Muscle layer of colon (tissue), 2 donors: ENCODE measurements at regions not wholly inside any gene's neighbourhood (a gene's known extent, or its start where the extent isn't known, plus 50 kb on each side); places are given as distances from the start of the nearest gene placed in this dataset.

Experiments
- H3K27ac ChIP-seq: one replicate; pipeline ENCODE4 v1.7.0; 2013; ENCODE audit warnings: low read depth, mild to moderate bottlenecking, low read length, moderate library complexity
- H3K27me3 ChIP-seq, 2 donors: one replicate each; pipeline ENCODE4 v1.7.0; 2013; ENCODE audit warnings: low read length in 2 of 2, mild to moderate bottlenecking in 2 of 2; ENCODE audit not compliant: insufficient read depth in 2 of 2, control insufficient read depth in 1 of 2
- H3K36me3 ChIP-seq: one replicate; pipeline ENCODE4 v1.7.0; 2013; ENCODE audit warnings: mild to moderate bottlenecking, low read length; ENCODE audit not compliant: insufficient read depth
- H3K4me1 ChIP-seq: one replicate; pipeline ENCODE4 v1.7.0; 2013; ENCODE audit warnings: mild to moderate bottlenecking, low read length; ENCODE audit not compliant: insufficient read depth
- H3K4me3 ChIP-seq, 2 donors: one replicate each; pipeline ENCODE4 v1.7.0; 2013; ENCODE audit warnings: low read length in 2 of 2, low read depth in 1 of 2, mild to moderate bottlenecking in 1 of 2, moderate library complexity in 1 of 2
- H3K9ac ChIP-seq: one replicate; pipeline ENCODE4 v1.7.0; 2013; ENCODE audit warnings: low read length
- H3K9me3 ChIP-seq: one replicate; pipeline ENCODE4 v1.7.0; 2013; ENCODE audit warnings: mild to moderate bottlenecking, low read length
- donor health status: abdominal sarcoma.
- donor health status: Adenocarcinoma of cecum.

GRCh38 chr21:15493646-15494045 lies 236.1 kb upstream of the USP25 start:
- no peaks in the 10 kb centered on the region for H3K4me1 ChIP-seq
- H3K36me3 ChIP-seq, result no peaks in the 10 kb centered on the region
- H3K27ac ChIP-seq, result no peak overlapping the region
- H3K9me3 ChIP-seq, result no peaks in the 10 kb centered on the region
- no peaks in the 10 kb centered on the region for H3K27me3 ChIP-seq
- H3K4me3 ChIP-seq, result no peak overlapping the region
- H3K9ac ChIP-seq, result no peak overlapping the region

- Histone ChIP-seq H3K9me3 (no peaks in the 10 kb centered on the region), H3K36me3 (no peaks in the 10 kb centered on the region), H3K9ac (no peak overlapping the region), H3K4me3 (no peak overlapping the region), H3K27ac (no peak overlapping the region), H3K27me3 (no peaks in the 10 kb centered on the region), H3K4me1 (no peaks in the 10 kb centered on the region)
These were observed 235.3 kb upstream of the USP25 start for GRCh38 chr21:15494481-15494880.

- H3K9me3 ChIP-seq, result no peaks in the 10 kb centered on the region
- H3K4me3 ChIP-seq, result no peak overlapping the region
- H3K36me3 ChIP-seq, result no peaks in the 10 kb centered on the region
- no peaks in the 10 kb centered on the region for H3K4me1 ChIP-seq
- no peaks in the 10 kb centered on the region for H3K27me3 ChIP-seq
- H3K27ac ChIP-seq, result no peak overlapping the region
- no peak overlapping the region for H3K9ac ChIP-seq
These were observed 233.8 kb upstream of the USP25 start for GRCh38 chr21:15495965-15496364.

GRCh38 chr21:15496911-15497310 lies 232.9 kb upstream of the USP25 start:
- H3K27ac ChIP-seq, result no peak overlapping the region
- H3K36me3 ChIP-seq, result no peaks in the 10 kb centered on the region
- H3K27me3 ChIP-seq, result no peaks in the 10 kb centered on the region
- H3K4me3 ChIP-seq, result no peak overlapping the region
- H3K9ac ChIP-seq, result no peak overlapping the region
- H3K4me1 ChIP-seq, result no peaks in the 10 kb centered on the region
- H3K9me3 ChIP-seq, result no peaks in the 10 kb centered on the region

- Histone ChIP-seq H3K27ac (no peak overlapping the region), H3K4me3 (no peak overlapping the region), H3K9ac (no peak overlapping the region), H3K27me3 (no peaks in the 10 kb centered on the region), H3K9me3 (no peaks in the 10 kb centered on the region), H3K4me1 (no peaks in the 10 kb centered on the region), H3K36me3 (no peaks in the 10 kb centered on the region)
These were observed 231.3 kb upstream of the USP25 start for GRCh38 chr21:15498455-15498854.

GRCh38 chr21:15506086-15506485 lies 223.7 kb upstream of the USP25 start:
- Histone ChIP-seq H3K9me3 (no peaks in the 10 kb centered on the region), H3K9ac (no peak overlapping the region), H3K4me3 (no peak overlapping the region), H3K27ac (no peak overlapping the region), H3K4me1 (no peaks in the 10 kb centered on the region), H3K27me3 (no peaks in the 10 kb centered on the region), H3K36me3 (no peaks in the 10 kb centered on the region)

GRCh38 chr21:15508554-15508953 lies 221.2 kb upstream of the USP25 start:
- no peak overlapping the region for H3K9ac ChIP-seq
- H3K36me3 ChIP-seq, result no peaks in the 10 kb centered on the region
- H3K27me3 ChIP-seq, result no peaks in the 10 kb centered on the region
- H3K27ac ChIP-seq, result no peak overlapping the region
- H3K9me3 ChIP-seq, result no peaks in the 10 kb centered on the region
- H3K4me1 ChIP-seq, result no peaks in the 10 kb centered on the region
- no peak overlapping the region for H3K4me3 ChIP-seq

- Histone ChIP-seq H3K4me1 (no peaks in the 10 kb centered on the region), H3K27ac (no peak overlapping the region)
These were observed 215.5 kb upstream of the USP25 start for GRCh38 chr21:15514073-15514946.

GRCh38 chr21:15515908-15516307 lies 213.9 kb upstream of the USP25 start:
- no peaks in the 10 kb centered on the region for H3K9me3 ChIP-seq
- no peak overlapping the region for H3K4me3 ChIP-seq
- no peak overlapping the region for H3K9ac ChIP-seq
- H3K27ac ChIP-seq, result no peak overlapping the region
- H3K4me1 ChIP-seq, result no peaks in the 10 kb centered on the region
- H3K36me3 ChIP-seq, result no peaks in the 10 kb centered on the region
- H3K27me3 ChIP-seq, result no peaks in the 10 kb centered on the region

More at GRCh38 chr21:15514073-15514946, 215.5 kb upstream of the USP25 start:
- no peaks in the 10 kb centered on the region for H3K27me3 ChIP-seq
- no peaks in the 10 kb centered on the region for H3K36me3 ChIP-seq
- no peak overlapping the region for H3K4me3 ChIP-seq
- no peaks in the 10 kb centered on the region for H3K9me3 ChIP-seq
- no peak overlapping the region for H3K9ac ChIP-seq

- H3K36me3 ChIP-seq, result no peaks in the 10 kb centered on the region
- no peak overlapping the region for H3K27ac ChIP-seq
- H3K9me3 ChIP-seq, result no peaks in the 10 kb centered on the region
- no peak overlapping the region for H3K4me3 ChIP-seq
- no peaks in the 10 kb centered on the region for H3K27me3 ChIP-seq
- no peak overlapping the region for H3K9ac ChIP-seq
- no peaks in the 10 kb centered on the region for H3K4me1 ChIP-seq
These were observed 212.4 kb upstream of the USP25 start for GRCh38 chr21:15517394-15517793.

- Histone ChIP-seq H3K4me1 (no peaks in the 10 kb centered on the region), H3K27ac (no peak overlapping the region), H3K9ac (no peak overlapping the region), H3K27me3 (no peaks in the 10 kb centered on the region), H3K9me3 (no peaks in the 10 kb centered on the region), H3K36me3 (no peaks in the 10 kb centered on the region), H3K4me3 (no peak overlapping the region)
These were observed 208.8 kb upstream of the USP25 start for GRCh38 chr21:15520811-15521643.
